Hematopoietic multipotent progenitor cell treated with erythropoietin and hydrocortisone succinate and interleukin-3 and kit ligand, for 6 days (in vitro differentiated cells): ENCODE measurements at regions not wholly inside any gene's neighbourhood (a gene's known extent, or its start where the extent isn't known, plus 50 kb on each side); places are given as distances from the start of the nearest gene placed in this dataset.
A peak's percentile ranks its signal among the peaks of the same experiment; 100 is the strongest.
"Not testable (repeated sequence)": the region's sequence is repeated elsewhere in the genome, so short reads cannot be mapped to it uniquely, and the experiment has no call there.

Source experiments
- DNase-seq: peaks from one replicate; pipeline ENCODE4 v3.0.0-alpha.2; 2015

DNA sequence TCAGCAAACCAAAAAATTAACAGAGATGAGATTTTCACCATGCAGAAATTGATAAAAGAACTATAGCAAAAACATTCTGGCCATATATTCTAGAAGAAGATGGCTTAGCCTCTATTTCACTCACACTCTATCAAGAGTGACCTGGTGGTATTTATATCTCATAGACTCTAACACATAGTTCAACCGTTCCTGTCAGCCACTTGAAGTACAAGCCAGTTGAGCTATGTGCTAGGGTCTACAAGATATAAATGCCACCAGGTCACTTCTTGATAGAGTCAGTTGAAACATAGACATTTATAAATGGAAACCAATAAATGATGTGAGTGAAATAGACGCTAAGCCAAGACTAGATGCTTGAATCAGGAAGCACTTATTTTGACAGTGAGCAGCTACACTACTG lies 836.7 kb upstream of the EPHA5 start:
- no peak for DNase-seq

GRCh38 chr4:66501997-66502396 lies 831.7 kb upstream of the EPHA5 start:
- DNase-seq, result no peak

- DNase-seq, result no peak
Observed at GRCh38 chr4:66490729-66491128, 820.4 kb upstream of the EPHA5 start.

DNA sequence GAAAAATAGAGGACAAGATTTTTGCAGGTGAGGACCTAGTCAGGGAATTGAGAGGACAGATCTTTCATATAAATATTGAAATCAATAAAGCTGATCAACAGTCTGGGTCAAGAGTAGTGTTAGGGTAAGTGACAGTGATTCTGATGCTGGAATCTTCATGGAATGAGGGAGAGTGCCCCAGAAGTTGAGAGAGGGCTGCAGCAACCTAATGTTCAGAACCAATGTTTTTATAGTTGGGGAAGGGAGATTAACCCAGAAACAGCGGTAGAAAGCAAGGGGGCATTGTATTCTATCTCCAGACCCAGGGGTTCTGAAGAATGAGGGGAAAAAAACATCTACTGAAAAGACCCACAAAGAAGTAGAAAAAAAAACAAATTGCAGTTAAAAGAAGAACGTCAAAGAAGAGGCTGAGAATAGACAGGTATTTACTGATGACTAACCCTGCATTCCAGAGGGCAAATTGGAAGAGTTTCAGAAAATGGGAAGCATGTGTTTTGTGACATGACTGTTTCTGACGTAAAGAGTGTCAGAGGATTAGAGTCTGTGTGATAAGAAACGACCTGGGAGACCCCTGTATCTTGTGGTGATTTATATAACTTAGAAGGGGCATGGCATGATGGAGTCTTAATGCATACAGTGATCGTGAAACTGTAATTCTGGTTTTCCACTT lies 819.6 kb upstream of the EPHA5 start:
- DNase-seq, result no peak

GRCh38 chr4:66489370-66489769 lies 819.1 kb upstream of the EPHA5 start:
- no peak for DNase-seq

DNA sequence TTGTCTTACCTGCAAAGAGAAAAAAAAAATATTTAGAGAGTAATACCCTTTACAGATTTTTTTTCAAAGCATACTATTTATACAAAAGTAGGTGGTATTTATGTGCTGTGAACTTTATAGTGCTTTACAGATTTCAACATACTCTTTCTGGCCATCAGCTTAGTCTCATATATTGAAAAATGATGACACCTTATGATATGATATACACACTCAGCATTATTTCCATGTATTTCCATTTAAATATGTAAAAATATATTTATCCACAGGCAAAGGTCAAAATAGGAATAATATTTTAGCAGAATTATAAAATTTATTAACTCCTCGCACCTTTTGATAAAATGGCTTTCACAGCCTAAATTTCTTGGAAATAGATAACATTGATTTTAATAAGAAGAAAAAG lies 815.8 kb upstream of the EPHA5 start:
- no peak for DNase-seq

- no peak for DNase-seq
Observed at GRCh38 chr4:66482186-66482585, 811.9 kb upstream of the EPHA5 start.

GRCh38 chr4:66475596-66475995 lies 805.3 kb upstream of the EPHA5 start:
- no peak for DNase-seq

DNA sequence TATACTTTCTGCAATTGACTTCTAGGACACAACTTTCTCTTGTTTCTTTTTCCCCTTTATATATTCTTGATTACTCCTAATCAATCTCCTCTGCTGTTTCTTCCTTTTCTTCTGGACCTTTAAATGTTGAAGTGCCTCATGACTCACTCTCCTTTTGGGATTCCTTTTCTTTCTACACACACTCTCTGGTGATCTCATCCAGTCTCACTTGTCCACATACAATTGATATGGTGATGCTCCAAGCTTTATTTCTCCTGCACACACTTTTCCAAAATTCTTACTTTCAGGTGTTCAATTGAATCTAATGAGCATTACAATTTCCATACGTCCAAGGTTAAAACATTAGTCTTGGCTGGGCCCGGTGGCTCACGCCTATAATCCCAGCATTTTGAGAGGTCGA lies 794.8 kb upstream of the EPHA5 start:
- DNase-seq, result no peak

DNA sequence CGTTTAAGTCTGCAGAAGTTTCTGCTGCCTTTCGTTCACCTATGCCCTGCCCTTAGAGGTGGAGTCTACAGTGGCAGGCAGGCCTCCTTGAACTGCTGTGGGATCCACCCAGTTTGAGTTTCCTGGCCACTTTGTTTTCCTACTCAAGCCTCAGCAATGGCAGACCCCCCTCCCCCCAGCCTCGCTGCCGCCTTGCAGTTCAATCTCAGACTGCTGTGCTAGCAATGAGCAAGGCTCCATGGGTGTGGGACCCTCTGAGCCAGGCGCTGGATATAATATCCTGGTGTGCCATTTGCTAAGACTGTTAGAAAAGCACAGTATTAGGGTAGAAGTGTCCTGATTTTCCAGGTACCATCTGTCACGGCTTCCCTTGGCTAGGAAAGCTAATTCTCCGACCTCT lies 792.6 kb upstream of the EPHA5 start:
- DNase-seq, result not testable (repeated sequence)

- no peak for DNase-seq
Observed at GRCh38 chr4:66451741-66452140, 781.5 kb upstream of the EPHA5 start.

- no peak for DNase-seq
Observed at GRCh38 chr4:66443008-66443407, 772.7 kb upstream of the EPHA5 start.

DNA sequence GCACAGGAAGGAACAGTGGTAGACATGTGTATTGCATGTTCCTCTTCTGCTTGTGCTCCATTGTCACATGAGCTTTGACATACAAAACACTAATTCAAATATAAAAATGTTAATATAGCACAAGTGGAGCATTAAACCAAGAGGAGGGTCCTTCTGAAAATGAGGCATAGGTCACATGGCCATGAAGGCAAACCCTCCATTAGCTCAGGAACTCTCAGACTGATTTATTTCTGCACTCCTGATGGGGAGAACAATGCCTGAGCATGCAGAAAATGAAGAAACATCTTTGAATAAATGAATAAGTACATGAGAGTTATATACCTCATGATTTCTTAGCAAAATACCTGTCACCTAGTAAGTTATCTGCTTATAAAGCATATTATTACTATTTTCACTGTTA lies 769.2 kb upstream of the EPHA5 start:
- no peak for DNase-seq

GRCh38 chr4:66433706-66434105 lies 763.4 kb upstream of the EPHA5 start:
- no peak for DNase-seq

- DNase-seq, result peak; percentile 0
Observed at GRCh38 chr4:66430856-66431255, 760.6 kb upstream of the EPHA5 start.

DNA sequence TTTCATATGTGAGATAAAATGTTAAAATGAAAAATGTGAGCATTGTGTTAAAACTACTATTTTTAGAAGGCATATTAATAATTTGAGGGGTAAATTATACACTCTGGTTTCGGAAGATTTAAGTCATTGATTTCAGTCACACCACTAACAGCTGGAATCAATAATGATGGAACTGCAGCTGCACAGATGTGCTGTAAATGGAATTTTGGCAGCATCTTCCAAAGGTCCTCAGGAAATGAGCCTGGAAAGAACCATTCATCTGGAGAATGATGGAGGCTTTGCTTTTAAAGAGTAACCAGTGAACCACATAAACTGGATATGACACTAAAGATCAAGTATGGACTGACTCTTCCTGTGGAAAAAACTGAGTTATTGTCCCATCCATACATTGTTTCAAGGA lies 759.0 kb upstream of the EPHA5 start:
- no peak for DNase-seq

GRCh38 chr4:66416425-66416824 lies 746.1 kb upstream of the EPHA5 start:
- no peak for DNase-seq

DNA sequence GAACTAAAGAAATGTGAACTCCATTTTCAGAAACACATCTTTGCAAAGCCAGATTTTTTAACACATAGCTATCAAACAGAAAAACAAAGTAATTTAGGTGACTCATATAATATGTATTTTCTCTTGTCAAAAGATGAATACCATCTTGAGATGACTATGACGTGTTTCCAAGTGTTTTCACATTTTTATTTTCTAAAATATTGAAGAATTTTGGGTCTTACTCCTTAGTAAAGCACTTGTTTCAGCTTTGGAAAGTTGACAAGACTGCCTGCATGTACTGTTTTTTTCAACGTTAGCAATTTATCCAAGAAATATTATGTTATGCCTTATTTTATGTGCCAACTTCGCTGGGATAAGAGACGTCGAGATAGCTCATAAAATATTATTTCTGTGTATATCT lies 733.9 kb upstream of the EPHA5 start:
- no peak for DNase-seq

- no peak for DNase-seq
Observed at GRCh38 chr4:66376921-66377320, 706.6 kb upstream of the EPHA5 start.

- no peak for DNase-seq
Observed at GRCh38 chr4:66376396-66376795, 706.1 kb upstream of the EPHA5 start.

- DNase-seq, result no peak
Observed at GRCh38 chr4:66373268-66373667, 703.0 kb upstream of the EPHA5 start.

GRCh38 chr4:66372706-66373105 lies 702.4 kb upstream of the EPHA5 start:
- no peak for DNase-seq

DNA sequence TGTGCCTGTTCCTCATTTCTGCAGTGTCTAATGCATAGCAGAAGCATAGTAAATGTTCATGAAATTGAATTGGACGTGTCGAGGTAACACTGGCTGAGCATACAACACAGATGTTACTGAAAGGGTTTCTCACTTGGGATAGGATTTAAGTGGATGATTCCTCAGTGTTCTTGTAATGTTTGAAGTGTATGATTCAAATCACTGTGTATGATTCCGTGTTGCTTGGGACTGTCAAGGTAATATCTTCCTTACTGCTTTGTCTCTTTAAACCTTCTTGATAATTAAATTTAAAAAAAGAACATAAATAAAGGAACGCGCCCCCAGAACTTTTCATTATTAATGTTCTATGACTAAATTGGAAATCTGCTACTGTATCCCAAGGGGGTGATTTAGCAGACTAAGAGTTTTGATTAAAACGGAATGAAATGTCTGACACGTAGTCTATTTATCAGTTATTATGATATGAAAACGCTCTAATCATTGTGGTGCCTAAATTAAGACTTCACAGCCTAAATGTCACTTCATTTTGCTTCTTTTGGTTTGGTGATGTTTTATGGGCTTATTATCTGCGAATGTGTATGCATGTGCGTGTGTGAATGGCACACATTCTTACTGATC lies 696.9 kb upstream of the EPHA5 start:
- DNase-seq, result no peak

- DNase-seq, result not testable (repeated sequence)
Observed at GRCh38 chr4:66360395-66360794, 690.1 kb upstream of the EPHA5 start.

DNA sequence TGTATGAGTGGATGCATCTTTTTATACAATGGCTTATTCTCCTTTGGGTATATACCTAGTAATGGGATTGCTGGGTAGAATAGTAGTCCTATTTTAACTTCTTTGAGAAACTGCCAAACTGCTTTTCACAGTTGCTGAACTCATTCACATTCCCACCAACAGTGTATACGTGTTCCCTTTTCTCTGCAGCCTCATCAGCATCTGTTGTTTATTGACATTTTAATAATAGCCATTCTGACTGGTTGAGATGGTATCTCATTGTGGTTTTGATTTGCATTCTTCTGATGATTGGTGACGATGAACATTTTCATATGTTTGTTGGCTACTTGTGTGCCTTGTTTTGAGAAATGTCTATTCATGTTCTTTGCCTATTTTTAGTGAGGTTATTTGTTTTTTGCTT lies 687.0 kb upstream of the EPHA5 start:
- no peak for DNase-seq
